Heart left ventricle (tissue), 16 donors: ENCODE measurements at regions not wholly inside any gene's neighbourhood (a gene's known extent, or its start where the extent isn't known, plus 50 kb on each side); places are given as distances from the start of the nearest gene placed in this dataset.

Experiments used
- ATAC-seq, 4 donors: fragments of 200-7000 bp; cut with Tn5 transposase; one replicate each; pipeline ENCODE4 v1.9.1; 2020 to 2022; ENCODE audit warnings: moderate library complexity in 4 of 4, mild to moderate bottlenecking in 3 of 4, moderate number of reproducible peaks in 1 of 4
- DNase-seq, 5 donors: peaks; one replicate each; pipeline ENCODE4 v3.0.0-alpha.2; 2020
- H3K27ac ChIP-seq, 12 donors: fragments of 200-600 bp; sonication (generic) in 4 of 12; one replicate each; pipeline versions ENCODE4 v1.5.0 to v1.8.0; 2016 to 2022; ENCODE audit warnings: mild to moderate bottlenecking in 2 of 12
- H3K27me3 ChIP-seq, 9 donors: fragments of 200-600 bp; sonication (generic) in 2 of 9; one replicate each; pipeline versions ENCODE4 v1.5.1 to v1.8.0; 2016 to 2022; ENCODE audit warnings: mild to moderate bottlenecking in 3 of 9
- H3K36me3 ChIP-seq, 9 donors: fragments of 200-600 bp; sonication (generic) in 2 of 9; one replicate each; pipeline versions ENCODE4 v1.5.0 to v1.8.0; 2018 to 2022; ENCODE audit warnings: mild to moderate bottlenecking in 2 of 9
- H3K4me1 ChIP-seq, 12 donors: fragments of 200-600 bp; sonication (generic) in 4 of 12; one replicate each; pipeline versions ENCODE4 v1.5.0 to v1.8.0; 2016 to 2022; ENCODE audit warnings: mild to moderate bottlenecking in 3 of 12
- H3K4me3 ChIP-seq, 12 donors: fragments of 200-600 bp; sonication (generic) in 4 of 12; one replicate each; pipeline versions ENCODE4 v1.5.0 to v1.8.0; 2017 to 2022; ENCODE audit warnings: mild to moderate bottlenecking in 9 of 12, moderate library complexity in 4 of 12
- H3K9me3 ChIP-seq, 12 donors: fragments of 200-600 bp; sonication (generic) in 4 of 12; one replicate each; pipeline versions ENCODE4 v1.5.0 to v1.8.0; 2016 to 2022; ENCODE audit warnings: mild to moderate bottlenecking in 1 of 12
- POLR2A ChIP-seq, 2 donors: fragments of 450-650 bp; IDR thresholded peaks; one replicate each; pipeline ENCODE4 v1.6.1; 2017; ENCODE audit warnings: antibody characterized with exemption in 2 of 2, mild to moderate bottlenecking in 2 of 2, moderate library complexity in 2 of 2
- WGBS, 4 donors: extraction: QIAGEN DNeasy Blood & Tissue Kit in 2 of 4; methylation state at CpG; one replicate each; pipeline versions ENCODE4 v1.1.5 to v1.1.7; 2013 to 2018; 5-methylcytosine and 5-hydroxymethylcytosine counted together
- intact Hi-C, 10 donors: fragments of 100-400 bp; cut with DNase I; formaldehyde crosslinking; loops; one replicate each; pipeline versions ENCODE4 v1.11.1 to v1.14.2; 2022
- TF ChIP-seq, protein P1 (sequence below), 12 donors: fragments of 200-600 bp; sonication (generic) in 4 of 12; IDR thresholded peaks; one replicate each; pipeline versions ENCODE4 v1.5.0 to v1.8.0; 2018 to 2022; ENCODE audit warnings: antibody characterized with exemption in 12 of 12, mild to moderate bottlenecking in 5 of 12
- donor health status: ischemic (EF 13 %, LVEDD 7.1; RV severe dilation, severe dysfunction).
- donor health status: healthy with polysubstance abuse.
- donor health status: DM: no; HTN: yes; CAD: no.
- donor health status: DM: no; HTN: no; CAD: no.
- donor health status: ischemic (EF 25% LVEDD 6.9; RV normal size, moderate dysfunction).
- donor health status: ischemic (EF 25% LVEDD 5.7; RV mildly dilated, moderate dysfunction).
- donor health status: healthy.
- donor health status: DM: yes; HTN: yes; CAD: no.
- donor health status: ischemic (EF 35%, LVEDD 5.7; RV mildly dilated, moderate dysfunction).
- donor health status: nonischemic (EF 11% LVEDD 7.7; RV severe dilation, severe dysfunction).
- donor health status: DM: yes; HTN: yes; CAD: no.
- donor health status: PGD.
- donor health status: ischemic (EF 29% LVEDD 5.4; RV normal size, mild dysfunction).
- donor health status: nonischemic (EF 23%, LVEDD 6.1; RV moderate dilation, normal function).

DNA sequence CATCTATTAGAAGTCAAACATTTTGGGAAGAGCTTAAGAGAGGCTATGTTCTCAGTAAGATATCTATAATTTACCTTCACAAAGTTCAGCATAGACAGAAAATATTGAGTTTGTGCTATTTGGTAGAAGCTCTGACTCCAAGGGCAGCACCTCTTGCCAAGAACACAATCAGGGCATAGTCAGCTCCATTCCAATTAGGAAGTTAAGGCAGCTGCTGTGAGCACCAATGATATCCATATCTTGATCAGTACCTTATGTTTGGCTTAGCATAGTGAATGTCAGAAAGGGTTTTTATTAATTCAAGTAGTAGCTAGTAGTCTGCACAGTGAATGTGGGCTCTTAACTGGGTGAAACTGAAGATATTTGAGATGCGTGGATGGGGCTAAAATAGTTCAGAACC lies 86.4 kb upstream of the SPRED2 start:
- WGBS, 4 donors: 79 to 100% (median 94%) methylated on average over 1 of the region's 1 CpG
- DNase-seq (no peak), ATAC-seq (no peak)
- intact Hi-C loops: no loop called here
- no peaks in the 10 kb centered on the region for H3K36me3 ChIP-seq
- peaks cover 0 to 3% (median 0%) of the 10 kb centered on the region in 12 donors for H3K9me3 ChIP-seq
- no peaks in the 10 kb centered on the region for H3K27me3 ChIP-seq
- no peak overlapping the region for H3K27ac ChIP-seq
- no peak overlapping the region for H3K4me3 ChIP-seq
- TF ChIP-seq POLR2A (IDR thresholded peaks at IDR 0.05): no peak
- TF ChIP-seq, protein P1, sequence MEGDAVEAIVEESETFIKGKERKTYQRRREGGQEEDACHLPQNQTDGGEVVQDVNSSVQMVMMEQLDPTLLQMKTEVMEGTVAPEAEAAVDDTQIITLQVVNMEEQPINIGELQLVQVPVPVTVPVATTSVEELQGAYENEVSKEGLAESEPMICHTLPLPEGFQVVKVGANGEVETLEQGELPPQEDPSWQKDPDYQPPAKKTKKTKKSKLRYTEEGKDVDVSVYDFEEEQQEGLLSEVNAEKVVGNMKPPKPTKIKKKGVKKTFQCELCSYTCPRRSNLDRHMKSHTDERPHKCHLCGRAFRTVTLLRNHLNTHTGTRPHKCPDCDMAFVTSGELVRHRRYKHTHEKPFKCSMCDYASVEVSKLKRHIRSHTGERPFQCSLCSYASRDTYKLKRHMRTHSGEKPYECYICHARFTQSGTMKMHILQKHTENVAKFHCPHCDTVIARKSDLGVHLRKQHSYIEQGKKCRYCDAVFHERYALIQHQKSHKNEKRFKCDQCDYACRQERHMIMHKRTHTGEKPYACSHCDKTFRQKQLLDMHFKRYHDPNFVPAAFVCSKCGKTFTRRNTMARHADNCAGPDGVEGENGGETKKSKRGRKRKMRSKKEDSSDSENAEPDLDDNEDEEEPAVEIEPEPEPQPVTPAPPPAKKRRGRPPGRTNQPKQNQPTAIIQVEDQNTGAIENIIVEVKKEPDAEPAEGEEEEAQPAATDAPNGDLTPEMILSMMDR (IDR thresholded peaks at IDR 0.05): no peak
- H3K4me1 ChIP-seq: peaks cover 0 to 6% (median 0%) of the 10 kb centered on the region in 12 donors

DNA sequence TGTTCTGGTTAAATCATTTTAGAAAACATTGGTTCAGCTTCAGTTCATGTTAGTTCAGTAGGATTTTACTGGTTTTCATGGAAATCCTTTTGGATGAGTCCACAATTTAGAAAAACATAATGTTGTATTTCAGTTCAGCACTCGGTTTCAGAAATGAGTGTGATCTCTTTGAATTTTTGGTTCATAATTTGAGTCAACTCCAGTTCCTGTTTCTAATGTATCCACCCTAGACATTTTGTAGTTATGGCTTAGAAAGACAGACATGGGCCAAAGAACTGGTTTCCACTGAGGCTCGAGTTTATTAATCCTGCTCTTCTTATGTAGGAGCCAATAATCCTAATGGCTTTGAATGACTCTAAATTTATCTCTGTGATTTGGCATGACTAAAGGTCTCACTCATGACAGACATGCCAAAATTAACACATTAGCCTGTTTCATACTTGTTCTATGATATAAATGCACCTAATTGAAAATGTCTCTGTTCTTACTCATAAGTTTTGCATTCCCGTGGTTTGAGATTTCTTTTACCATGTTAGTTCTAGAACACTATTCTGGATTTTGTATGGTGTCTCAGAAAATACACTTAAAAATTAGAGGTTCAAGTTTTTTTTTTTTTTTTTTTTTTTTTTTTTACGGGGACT lies 82.3 kb upstream of the SPRED2 start:
- no peaks in the 10 kb centered on the region for H3K9me3 ChIP-seq
- H3K36me3 ChIP-seq: no peaks in the 10 kb centered on the region
- no peaks in the 10 kb centered on the region for H3K27me3 ChIP-seq
- TF ChIP-seq POLR2A (IDR thresholded peaks at IDR 0.05): no peak
- TF ChIP-seq, protein P1 (IDR thresholded peaks at IDR 0.05): no peak
- no peak overlapping the region for H3K4me3 ChIP-seq
- ATAC-seq (no peak), DNase-seq (no peak)
- intact Hi-C loops: no loop called here
- no peak overlapping the region for H3K27ac ChIP-seq
- peaks cover 0 to 6% (median 0%) of the 10 kb centered on the region in 12 donors for H3K4me1 ChIP-seq
- WGBS, 4 donors: 69 to 81% (median 75%) methylated on average over 4 of the region's 4 CpGs

DNA sequence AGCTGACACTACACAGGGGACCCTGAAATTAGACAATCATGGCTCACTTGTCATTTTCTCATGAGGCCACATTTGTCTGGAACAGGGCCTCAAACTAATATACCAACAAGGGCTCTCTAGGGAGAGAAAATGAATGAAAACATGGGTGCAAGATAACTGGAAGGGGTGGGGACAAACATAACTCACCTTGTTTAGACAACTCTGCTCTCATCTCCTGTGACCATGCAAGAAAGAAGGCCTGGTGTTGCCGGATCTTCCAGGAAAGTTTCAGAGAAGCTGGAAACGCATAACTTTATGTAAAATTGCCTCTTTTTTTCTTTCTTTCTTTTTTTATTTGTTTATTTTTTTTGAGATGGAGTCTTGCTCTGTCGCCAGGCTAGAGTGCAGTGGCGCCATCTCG lies 80.4 kb upstream of the SPRED2 start:
- H3K27ac ChIP-seq: no peak overlapping the region
- H3K27me3 ChIP-seq: no peaks in the 10 kb centered on the region
- no peaks in the 10 kb centered on the region for H3K36me3 ChIP-seq
- no peak for ATAC-seq
- no peaks in the 10 kb centered on the region for H3K9me3 ChIP-seq
- 88 to 98% (median 97%) methylated on average over 5 of the region's 5 CpGs for WGBS, 4 donors
- H3K4me3 ChIP-seq: no peak overlapping the region
- no peak for TF ChIP-seq POLR2A (IDR thresholded peaks at IDR 0.05)
- TF ChIP-seq, protein P1 (IDR thresholded peaks at IDR 0.05): no peak
- peaks cover 0 to 6% (median 0%) of the 10 kb centered on the region in 12 donors for H3K4me1 ChIP-seq
- DNase-seq: no peak
- intact Hi-C loops: no loop called here

- DNase-seq (no peak), ATAC-seq (no peak)
- Histone ChIP-seq H3K27me3 (no peaks in the 10 kb centered on the region), H3K4me1 (peaks cover 0 to 6% (median 0%) of the 10 kb centered on the region in 12 donors), H3K27ac (no peak overlapping the region), H3K36me3 (no peaks in the 10 kb centered on the region), H3K4me3 (no peak overlapping the region), H3K9me3 (no peaks in the 10 kb centered on the region)
- 82 to 89% (median 83%) methylated on average over 2 of the region's 2 CpGs for WGBS, 4 donors
- intact Hi-C loops: no loop called here
- no peak for TF ChIP-seq POLR2A (IDR thresholded peaks at IDR 0.05)
- TF ChIP-seq, protein P1 (IDR thresholded peaks at IDR 0.05): no peak
Measured at GRCh38 chr2:65511306-65511705, 78.9 kb upstream of the SPRED2 start.
